GM18507 (cell line): ENCODE measurements at regions not wholly inside any gene's neighbourhood (a gene's known extent, or its start where the extent isn't known, plus 50 kb on each side); places are given as distances from the start of the nearest gene placed in this dataset.
"Not testable (repeated sequence)": the region's sequence is repeated elsewhere in the genome, so short reads cannot be mapped to it uniquely, and the experiment has no call there.

Experiments used
- DNase-seq: peaks from one replicate; pipeline ENCODE4 v3.0.0; 2011; ENCODE audit warnings: low read depth; ENCODE audit not compliant: insufficient read length; ENCODE audit errors: extremely low spot score
- FAIRE-seq: peaks from 2 replicates; lab custom pipeline; 2011; peaks lifted over from hg19 to GRCh38; lab: Jason Lieb, UNC

DNA sequence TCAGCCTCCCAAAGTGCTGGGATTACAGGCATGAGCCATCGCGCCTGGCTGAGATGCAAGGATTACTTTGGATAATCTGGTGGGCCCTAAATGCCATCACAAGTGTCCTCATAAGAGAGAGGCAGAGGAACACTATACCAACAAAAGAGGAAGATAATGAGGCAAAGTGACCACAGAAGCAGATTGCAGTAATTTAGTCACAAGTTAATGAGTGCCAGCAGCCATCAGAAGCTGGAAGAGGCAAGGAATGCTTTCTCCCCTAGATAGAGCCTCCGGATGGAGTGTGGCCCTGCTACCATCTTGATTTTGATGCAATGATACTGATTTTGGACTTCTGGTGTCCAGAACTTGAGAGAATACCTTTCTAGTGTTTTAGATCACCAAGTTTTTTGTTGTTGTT is 122.3 kb downstream of the SPATA31D1 start:
- no peak for DNase-seq
- no peak for FAIRE-seq

DNA sequence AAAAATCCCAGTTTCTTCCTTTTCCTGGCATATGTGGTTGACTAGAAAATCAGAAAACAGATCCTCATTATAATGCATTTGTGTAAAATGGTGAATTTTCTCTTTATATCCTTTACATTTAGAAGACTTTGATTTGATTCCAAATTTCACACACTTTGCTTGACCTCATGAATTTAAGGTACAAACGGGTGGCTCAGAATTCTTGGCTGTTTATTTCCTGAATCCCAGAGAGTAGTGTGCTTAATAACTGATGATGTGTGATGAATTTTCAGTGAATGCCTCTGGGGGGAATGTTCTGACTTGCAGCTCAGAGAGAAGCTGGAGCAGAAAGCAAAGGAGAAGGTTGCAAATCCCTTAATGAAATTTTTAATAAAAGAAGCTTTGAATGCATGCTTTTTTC is 126.8 kb downstream of the SPATA31D1 start:
- no peak for DNase-seq
- FAIRE-seq = no peak

DNA sequence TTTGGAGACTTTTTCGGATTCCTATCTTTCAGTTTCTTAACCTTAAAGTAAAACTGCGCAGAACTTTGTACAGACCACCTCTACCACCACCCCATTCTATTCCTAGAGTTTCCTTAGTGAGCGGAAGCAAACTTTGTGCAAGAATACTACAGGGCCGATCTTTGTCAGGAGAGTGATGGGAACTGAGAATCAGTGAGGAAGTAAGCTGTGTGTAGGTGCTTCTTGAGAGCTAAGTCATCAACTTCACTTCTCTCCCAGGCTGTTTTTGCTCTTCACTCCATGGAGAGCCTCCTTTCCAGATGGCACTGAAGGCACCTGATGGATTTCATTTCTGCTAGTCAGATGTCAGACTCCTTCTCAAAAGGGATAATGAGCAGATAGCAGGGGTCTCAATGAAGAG is 127.3 kb downstream of the SPATA31D1 start:
- FAIRE-seq = no peak
- DNase-seq = no peak

DNA sequence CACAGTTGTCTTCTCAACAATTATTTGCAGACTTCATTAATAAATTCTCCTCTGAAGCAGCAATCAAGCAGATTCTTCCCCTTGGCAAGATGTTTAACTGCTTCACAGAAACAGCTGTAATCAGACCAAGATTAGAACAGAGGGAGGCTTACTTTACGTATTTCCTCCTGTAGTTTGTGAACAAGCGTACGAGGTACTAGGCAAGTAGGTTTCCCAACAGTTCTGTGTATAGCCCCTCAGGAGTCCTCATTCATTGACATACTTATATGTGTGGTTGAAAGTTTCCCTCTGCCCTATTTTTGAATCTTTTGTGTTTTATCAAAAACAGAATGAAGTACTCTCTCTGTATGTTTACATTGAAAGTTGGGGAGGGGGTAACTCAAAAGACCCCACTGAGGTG is 128.0 kb downstream of the SPATA31D1 start:
- FAIRE-seq (no peak), DNase-seq (no peak)

DNA sequence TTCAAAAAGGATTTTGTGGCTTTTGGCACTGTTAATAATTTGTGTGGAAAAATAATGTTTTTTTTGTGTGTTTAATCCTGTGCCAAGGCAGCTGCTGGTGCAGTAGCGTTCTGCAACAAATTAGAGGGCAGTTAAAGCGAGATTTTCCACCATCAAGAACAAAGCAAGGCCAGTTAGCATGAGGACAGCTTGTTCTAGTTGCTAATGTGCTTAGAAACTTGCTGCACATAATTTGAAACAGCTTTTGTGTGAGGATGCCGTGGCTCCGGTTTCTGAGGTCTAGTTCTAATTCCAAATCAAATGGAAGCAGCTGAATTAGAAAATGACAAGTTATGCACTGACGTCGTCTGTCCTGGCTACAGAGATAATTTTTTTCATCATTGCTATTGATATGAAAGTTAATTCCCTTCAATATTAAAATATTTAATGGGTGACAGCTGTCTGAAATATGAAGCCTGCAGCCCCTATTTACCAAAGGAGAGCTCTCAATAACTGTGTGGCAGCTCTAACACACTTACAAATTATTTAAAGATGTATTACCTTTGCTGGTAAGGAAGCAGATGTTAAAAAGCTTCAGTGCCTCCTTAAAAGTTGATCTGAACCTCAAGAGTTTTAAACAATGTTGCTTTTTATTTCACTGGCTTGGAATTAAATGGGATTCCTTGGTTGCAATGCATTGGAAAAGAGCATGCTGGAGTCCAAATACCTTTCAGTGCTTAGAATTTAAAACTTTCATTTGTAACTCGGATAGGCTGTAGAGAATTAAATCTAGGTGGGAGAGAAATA is 128.6 kb downstream of the SPATA31D1 start:
- FAIRE-seq = no peak
- no peak for DNase-seq

DNA sequence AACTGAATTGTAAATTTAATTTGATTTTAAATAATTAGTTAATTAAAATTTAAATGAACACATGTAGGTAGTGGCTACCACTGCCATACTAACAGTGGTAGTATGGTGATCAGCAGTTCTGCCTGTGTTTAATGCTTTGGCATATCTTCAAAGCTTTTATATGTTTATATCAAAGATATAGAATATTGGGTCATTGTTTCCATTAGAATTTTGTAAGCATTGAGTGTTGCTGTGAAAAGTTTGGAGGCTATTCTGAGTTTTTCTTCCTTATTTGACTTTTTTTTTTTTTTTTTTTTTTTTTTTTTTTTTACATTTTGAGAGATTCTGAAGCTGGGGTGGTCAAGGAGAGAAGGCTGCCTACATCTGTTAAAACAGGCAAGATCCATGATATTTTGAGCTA is 134.2 kb downstream of the SPATA31D1 start:
- no peak for FAIRE-seq
- no peak for DNase-seq

DNA sequence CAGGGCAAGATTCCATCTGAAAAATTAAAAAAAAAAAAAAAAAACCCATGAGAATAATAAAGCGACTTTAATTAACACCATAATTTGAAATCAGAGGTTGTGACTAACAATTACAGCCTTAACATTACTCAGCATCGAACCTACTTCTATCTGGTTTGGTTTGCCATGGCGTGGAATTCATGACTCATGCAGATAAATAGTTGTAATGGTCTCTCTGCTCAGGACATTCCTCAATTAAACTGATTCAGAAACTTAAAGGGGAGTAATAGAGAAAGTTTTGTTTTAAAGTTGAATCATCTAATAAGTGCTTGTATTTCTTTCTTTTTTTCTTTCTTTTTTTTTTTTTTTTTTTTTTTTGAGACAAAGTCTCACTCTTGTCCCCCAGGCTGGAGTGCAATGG is 135.5 kb downstream of the SPATA31D1 start:
- no peak for FAIRE-seq
- no peak for DNase-seq

DNA sequence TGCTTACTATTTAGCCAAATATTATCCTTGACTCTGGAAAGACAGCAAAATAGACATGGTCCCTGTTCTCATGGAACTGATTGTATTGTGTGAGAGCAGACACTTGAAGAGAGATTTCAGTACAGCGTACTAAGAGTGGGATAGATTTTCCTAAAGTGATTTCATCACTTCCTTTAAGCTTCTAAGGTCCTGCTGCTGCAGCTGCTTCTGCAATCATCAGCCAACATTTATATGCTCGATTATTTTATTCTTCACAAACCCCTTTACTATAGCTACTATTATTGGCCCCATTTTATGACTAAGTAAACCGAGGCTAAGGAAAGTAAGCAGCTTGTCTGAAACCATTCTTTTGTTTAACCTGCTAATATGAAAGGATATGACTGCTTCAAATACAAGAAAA is 137.7 kb downstream of the SPATA31D1 start:
- no peak for FAIRE-seq
- DNase-seq = no peak

DNA sequence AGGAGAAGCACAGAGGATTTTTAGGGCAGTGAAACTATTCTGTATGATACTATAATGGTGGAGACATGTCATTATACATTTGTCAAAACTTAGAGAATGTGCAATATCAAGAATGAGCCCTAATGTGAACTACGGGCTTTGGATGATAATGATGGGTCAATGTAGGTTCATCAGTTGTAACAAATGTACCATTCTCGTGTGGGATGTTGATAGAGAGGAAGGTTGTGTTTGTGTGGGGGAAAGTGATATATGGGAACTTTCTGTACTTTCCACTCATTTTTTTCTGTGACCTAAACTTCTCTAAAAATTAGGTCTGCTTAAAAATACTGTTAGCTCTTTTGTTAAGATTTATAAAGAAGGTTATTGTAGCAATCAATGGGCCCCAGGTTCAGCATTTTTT is 138.9 kb downstream of the SPATA31D1 start:
- FAIRE-seq (no peak), DNase-seq (no peak)

DNA sequence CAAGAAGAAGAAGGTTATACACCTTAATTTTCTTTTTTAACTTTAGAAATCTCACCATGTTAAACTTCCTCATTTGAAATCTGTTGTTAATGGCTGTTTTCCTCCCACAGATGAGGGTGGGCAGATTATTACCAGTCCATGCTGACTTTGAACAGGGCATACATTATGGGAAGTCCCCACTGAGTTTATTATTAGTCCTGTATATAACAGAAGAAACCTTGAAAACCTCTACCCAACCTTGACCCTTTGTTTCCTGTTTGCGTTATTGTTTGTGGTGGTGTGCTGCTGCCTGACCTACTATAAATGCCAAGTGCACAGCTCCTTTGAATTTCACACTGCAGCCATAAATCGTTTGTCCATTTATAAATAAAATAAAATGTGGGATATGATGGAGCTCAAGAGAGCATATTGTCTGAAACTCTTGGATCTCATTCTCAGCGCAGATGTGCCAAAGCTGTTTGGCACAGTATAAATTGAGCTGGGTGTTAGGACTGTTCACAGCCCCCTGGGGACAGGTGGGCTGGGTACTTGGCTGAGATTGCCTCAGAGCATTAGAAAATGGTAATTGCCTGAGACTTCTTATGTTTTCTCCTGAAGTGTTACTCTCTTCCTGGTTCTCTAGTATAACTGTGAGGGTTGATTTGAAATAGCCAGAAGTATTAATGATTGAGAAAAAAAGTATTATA is 139.6 kb downstream of the SPATA31D1 start:
- no peak for DNase-seq

DNA sequence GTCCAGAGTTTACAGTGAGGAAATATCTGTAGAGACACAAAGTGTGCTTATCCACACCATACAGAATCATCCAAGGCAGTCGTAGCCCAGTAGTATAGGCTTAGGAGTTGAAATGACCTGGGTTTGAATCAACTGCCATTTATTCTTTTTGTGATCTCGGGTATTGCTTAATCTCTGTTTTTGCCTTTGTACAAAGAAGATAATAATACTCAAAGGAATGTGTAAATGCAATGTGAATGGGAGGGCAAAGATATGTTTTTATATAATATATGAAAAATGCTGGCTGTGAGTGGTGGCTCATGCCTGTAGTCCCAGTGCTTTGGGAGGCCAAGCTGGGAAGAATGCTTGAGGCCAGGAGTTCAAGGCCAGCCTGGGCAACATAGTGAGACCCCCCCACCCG is 141.1 kb downstream of the SPATA31D1 start:
- FAIRE-seq (no peak), DNase-seq (no peak)

More for the DNA sequence above, 139.6 kb downstream of the SPATA31D1 start:
- FAIRE-seq = peak; percentile 59

DNA sequence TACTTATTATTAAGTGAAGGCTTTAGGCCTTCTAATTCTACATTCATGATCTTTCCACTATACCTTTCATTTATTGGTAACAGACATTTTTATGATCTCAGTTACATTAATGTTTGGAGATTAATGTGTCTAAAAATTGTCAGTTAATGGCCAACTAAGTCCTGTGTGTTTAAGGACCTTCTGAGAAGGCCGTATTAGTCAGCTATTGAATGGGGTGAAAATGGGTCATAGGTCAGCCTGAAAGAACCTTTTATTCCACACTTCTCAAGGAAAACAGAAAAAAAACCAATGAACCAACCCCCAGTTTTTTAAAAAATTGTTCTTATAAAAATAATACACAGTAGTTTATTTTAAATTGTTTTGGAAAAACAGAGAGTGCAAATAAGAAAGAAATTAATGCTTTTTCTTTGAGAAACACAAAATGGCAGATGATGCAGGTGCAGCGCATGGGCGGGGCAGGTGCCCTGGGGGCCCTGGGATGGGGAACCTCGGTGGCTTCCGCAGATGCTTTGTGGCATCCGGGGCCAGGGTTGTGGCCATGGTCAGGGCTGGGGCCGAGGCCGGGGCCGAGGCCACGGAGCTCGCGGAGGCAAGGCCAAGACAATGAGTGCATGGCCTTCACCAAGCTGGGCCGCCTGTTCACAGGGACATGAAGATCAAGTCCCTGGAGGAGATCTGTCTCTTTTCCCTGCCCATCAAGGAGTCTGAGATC is 141.9 kb downstream of the SPATA31D1 start:
- no peak for FAIRE-seq
- DNase-seq = no peak

DNA sequence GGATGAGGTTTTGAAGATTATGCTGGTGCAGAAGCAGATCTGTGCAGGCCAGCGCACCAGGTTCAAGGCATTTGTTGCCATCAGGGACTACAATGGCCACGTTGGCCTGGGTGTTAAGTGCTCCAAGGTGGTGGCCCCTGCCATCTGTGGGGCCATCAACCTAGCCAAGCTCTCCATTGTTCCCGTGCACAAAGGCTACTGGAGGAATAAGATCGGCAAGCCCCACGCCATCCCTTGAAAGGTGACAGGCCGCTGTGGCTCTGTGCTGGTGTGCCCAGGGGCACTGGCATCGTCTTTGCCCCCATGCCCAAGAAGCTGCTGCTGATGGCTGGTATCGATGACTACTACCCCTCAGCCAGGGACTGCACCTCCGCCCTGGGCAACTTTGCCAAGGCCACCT is 142.5 kb downstream of the SPATA31D1 start:
- FAIRE-seq (no peak), DNase-seq (no peak)

DNA sequence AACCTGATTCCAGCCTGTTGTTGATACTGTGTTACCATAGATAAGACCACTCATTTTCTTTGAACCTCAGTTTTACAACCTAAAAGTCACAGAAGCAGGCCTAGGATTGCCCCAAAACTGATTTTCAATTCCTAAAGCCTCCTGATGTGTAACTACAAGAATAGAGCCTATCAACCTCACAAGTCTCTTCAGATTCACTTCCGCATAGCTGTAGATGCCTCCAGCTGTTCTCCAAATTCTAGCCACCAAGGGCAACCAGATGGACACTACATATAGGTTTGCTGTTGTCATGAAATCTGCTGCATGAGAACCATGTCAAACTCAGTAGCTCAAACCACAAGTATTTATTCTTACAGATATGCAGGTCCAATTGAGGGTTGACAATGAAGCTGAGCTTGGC is 143.5 kb downstream of the SPATA31D1 start:
- DNase-seq (no peak), FAIRE-seq (no peak)

DNA sequence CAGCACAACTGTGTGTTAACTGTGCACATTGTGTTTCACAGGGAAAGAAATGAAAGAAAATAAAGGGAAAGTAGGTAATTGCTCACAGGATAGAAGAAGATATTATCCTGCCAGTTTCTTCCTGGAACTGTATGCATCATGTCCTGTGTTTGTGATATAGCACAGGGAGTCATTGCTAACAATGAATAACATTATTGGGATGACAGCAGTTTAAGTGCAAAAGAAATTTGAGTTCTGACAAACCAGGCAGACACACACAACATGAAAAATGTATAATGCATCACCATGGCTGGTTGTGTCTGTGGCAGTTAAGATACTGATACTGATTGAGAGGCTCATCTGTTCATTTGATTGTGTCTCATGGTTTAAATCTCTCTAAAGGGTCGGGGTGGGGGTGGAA is 145.4 kb downstream of the SPATA31D1 start:
- FAIRE-seq = no peak

DNA sequence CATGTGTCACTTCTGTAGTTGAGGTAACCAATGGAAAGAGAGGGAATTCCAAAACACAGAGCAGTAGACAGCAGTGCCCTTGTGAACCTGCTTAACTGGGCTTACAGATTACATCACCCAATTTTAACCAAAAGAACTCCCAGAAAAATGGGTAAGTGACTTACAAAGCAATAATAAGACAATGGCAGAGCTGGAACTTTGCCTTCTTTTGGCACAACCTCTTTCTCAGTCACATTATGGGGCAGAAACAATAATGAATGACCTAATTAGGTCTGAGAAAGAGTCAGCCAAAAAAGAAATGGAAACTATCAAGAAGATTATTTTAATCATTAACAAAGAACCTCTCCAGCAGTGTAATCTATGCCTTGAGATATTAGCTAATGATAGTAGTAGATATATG is 146.5 kb downstream of the SPATA31D1 start:
- DNase-seq (no peak), FAIRE-seq (no peak)

More for the DNA sequence above, 145.4 kb downstream of the SPATA31D1 start:
- DNase-seq = no peak

DNA sequence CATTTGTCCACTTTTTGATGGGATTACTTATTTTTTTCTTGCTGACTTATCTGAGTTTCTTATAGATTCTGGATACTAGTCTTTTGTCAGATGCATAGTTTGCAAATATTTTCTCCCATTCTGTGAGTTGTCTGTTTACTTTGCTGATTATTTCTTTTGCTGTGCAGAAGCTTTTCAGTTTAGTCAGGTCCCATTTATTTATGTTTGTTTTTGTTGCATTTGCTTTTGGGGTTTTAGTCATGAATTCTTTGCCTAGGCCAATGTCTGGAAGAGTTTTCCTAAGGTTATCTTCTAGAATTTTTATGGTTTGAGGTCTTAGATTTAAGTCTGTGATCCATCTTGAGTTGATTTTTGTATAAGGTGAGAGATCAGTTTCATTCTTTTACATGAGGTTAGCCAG is 149.5 kb downstream of the SPATA31D1 start:
- DNase-seq, FAIRE-seq: not testable (repeated sequence)

DNA sequence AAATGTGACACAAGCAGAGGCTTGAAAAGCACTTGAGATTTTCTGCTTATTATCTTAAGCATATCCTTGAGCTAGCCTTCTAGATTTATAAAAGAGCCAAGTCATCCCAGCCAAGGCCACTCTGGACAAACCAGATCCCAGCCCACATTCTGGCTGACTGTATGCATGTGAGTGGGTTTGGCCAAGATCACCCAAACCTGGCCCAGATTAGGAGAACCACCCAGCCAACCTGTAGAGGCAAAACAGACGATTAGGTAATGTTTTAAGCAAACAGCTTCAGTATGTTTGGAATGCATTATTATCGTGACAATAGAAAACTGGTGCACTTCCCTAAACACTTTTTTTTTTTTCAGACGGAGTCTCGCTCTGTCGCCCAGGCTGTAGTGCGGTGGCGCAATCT is 151.9 kb downstream of the SPATA31D1 start:
- FAIRE-seq (no peak), DNase-seq (no peak)

DNA sequence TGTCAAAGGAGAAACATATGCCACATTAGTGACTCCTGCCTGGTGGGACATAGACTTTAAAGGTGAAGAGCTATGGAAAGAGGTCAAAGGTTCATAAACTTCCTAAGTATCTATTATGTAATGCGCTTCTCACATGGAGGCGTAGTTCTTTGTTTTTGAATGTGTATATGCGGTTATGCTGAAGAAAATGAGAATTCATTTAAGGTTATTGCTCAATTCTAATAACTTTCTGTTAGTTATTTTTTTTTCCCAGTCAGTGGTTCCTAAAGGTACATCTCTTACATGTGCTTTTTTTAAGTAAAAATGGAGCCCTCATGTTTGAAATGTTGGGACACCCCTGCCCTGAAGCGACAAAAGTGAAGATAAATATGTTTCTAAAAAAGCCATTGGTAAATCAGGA is 156.2 kb downstream of the SPATA31D1 start:
- FAIRE-seq (no peak), DNase-seq (no peak)

DNA sequence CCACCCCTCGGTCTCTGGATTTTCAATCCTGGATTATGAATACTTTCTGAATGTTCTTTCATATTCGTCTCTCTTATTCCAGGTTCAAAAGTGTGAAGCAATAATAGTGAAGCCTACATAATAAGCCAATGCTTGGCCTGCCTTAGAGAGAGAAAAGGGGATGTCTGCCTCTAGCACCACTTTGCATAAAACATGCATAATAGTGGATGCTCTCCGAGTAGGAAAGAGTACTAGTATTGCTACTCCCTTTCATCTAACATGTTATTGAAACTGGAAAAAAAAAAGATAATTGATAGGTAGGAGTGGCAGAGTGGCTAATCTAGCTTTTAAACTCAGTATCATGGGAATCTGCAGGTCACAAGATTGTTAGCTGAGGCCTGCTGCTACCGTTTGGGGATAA is 158.1 kb downstream of the SPATA31D1 start:
- FAIRE-seq (no peak), DNase-seq (no peak)
